ENCODE measurements at regions not wholly inside any gene's neighbourhood (a gene's known extent, or its start where the extent isn't known, plus 50 kb on each side); places are given as distances from the start of the nearest gene placed in this dataset.
"Not testable (repeated sequence)": the region's sequence is repeated elsewhere in the genome, so short reads cannot be mapped to it uniquely, and the experiment has no call there.

- Histone ChIP-seq H3K36me3 (ENCODE audit: control insufficient read depth in 5 of 5, insufficient read depth in 5 of 5, low read length in 5 of 5) (no peaks in the 10 kb centered on the region), H3K27ac (ENCODE audit: low read depth, low read length) (no peak overlapping the region), H3K4me1 (ENCODE audit: control insufficient read depth in 5 of 5, insufficient read depth in 5 of 5, low read length in 5 of 5) (no peaks in the 10 kb centered on the region), H3K27me3 (ENCODE audit: control insufficient read depth in 5 of 5, insufficient read depth in 4 of 5, low read length in 5 of 5) (no peaks in the 10 kb centered on the region), H3K9ac (ENCODE audit: low read length in 5 of 5) (no peak overlapping the region), H3K9me3 (ENCODE audit: control insufficient read depth in 5 of 5, low read length in 5 of 5) (no peaks in the 10 kb centered on the region), H3K4me3 (ENCODE audit: low read depth in 1 of 5, low read length in 5 of 5) (no peak overlapping the region)
Observed at GRCh38 chr13:90713441-90714133, 633.9 kb upstream of the MIR17HG start.

GRCh38 chr13:90715485-90715884, 632.0 kb upstream of the MIR17HG start:
- Histone ChIP-seq H3K36me3 (ENCODE audit: control insufficient read depth in 5 of 5, insufficient read depth in 5 of 5, low read length in 5 of 5) (no peaks in the 10 kb centered on the region), H3K4me1 (ENCODE audit: control insufficient read depth in 5 of 5, insufficient read depth in 5 of 5, low read length in 5 of 5) (no peaks in the 10 kb centered on the region), H3K9me3 (ENCODE audit: control insufficient read depth in 5 of 5, low read length in 5 of 5) (no peaks in the 10 kb centered on the region), H3K9ac (ENCODE audit: low read length in 5 of 5) (no peak overlapping the region), H3K27ac (ENCODE audit: low read depth, low read length) (no peak overlapping the region), H3K4me3 (ENCODE audit: low read depth in 1 of 5, low read length in 5 of 5) (no peak overlapping the region), H3K27me3 (ENCODE audit: control insufficient read depth in 5 of 5, insufficient read depth in 4 of 5, low read length in 5 of 5) (no peaks in the 10 kb centered on the region)

GRCh38 chr13:90717451-90717936, 630.0 kb upstream of the MIR17HG start:
- H3K27me3 ChIP-seq (ENCODE audit: control insufficient read depth in 5 of 5, insufficient read depth in 4 of 5, low read length in 5 of 5), result no peaks in the 10 kb centered on the region
- no peaks in the 10 kb centered on the region for H3K9me3 ChIP-seq (ENCODE audit: control insufficient read depth in 5 of 5, low read length in 5 of 5)
- no peaks in the 10 kb centered on the region for H3K4me1 ChIP-seq (ENCODE audit: control insufficient read depth in 5 of 5, insufficient read depth in 5 of 5, low read length in 5 of 5)
- H3K4me3 ChIP-seq (ENCODE audit: low read depth in 1 of 5, low read length in 5 of 5), result no peak overlapping the region
- no peak overlapping the region for H3K27ac ChIP-seq (ENCODE audit: low read depth, low read length)
- no peak overlapping the region for H3K9ac ChIP-seq (ENCODE audit: low read length in 5 of 5)
- H3K36me3 ChIP-seq (ENCODE audit: control insufficient read depth in 5 of 5, insufficient read depth in 5 of 5, low read length in 5 of 5), result no peaks in the 10 kb centered on the region

- Histone ChIP-seq H3K27ac (ENCODE audit: low read depth, low read length) (no peak overlapping the region), H3K4me3 (ENCODE audit: low read depth in 1 of 5, low read length in 5 of 5) (no peak overlapping the region), H3K27me3 (ENCODE audit: control insufficient read depth in 5 of 5, insufficient read depth in 4 of 5, low read length in 5 of 5) (no peaks in the 10 kb centered on the region), H3K9me3 (ENCODE audit: control insufficient read depth in 5 of 5, low read length in 5 of 5) (no peaks in the 10 kb centered on the region), H3K4me1 (ENCODE audit: control insufficient read depth in 5 of 5, insufficient read depth in 5 of 5, low read length in 5 of 5) (no peaks in the 10 kb centered on the region), H3K36me3 (ENCODE audit: control insufficient read depth in 5 of 5, insufficient read depth in 5 of 5, low read length in 5 of 5) (no peaks in the 10 kb centered on the region), H3K9ac (ENCODE audit: low read length in 5 of 5) (no peak overlapping the region)
Observed at GRCh38 chr13:90719461-90719860, 628.0 kb upstream of the MIR17HG start.

- H3K4me3 ChIP-seq (ENCODE audit: low read depth in 1 of 5, low read length in 5 of 5), result no peak overlapping the region
- H3K9me3 ChIP-seq (ENCODE audit: control insufficient read depth in 5 of 5, low read length in 5 of 5), result no peaks in the 10 kb centered on the region
- H3K9ac ChIP-seq (ENCODE audit: low read length in 5 of 5), result no peak overlapping the region
- no peaks in the 10 kb centered on the region for H3K36me3 ChIP-seq (ENCODE audit: control insufficient read depth in 5 of 5, insufficient read depth in 5 of 5, low read length in 5 of 5)
- no peak overlapping the region for H3K27ac ChIP-seq (ENCODE audit: low read depth, low read length)
- H3K27me3 ChIP-seq (ENCODE audit: control insufficient read depth in 5 of 5, insufficient read depth in 4 of 5, low read length in 5 of 5), result no peaks in the 10 kb centered on the region
- no peaks in the 10 kb centered on the region for H3K4me1 ChIP-seq (ENCODE audit: control insufficient read depth in 5 of 5, insufficient read depth in 5 of 5, low read length in 5 of 5)
Observed at GRCh38 chr13:90721937-90722336, 625.5 kb upstream of the MIR17HG start.

- Histone ChIP-seq H3K36me3 (ENCODE audit: control insufficient read depth in 5 of 5, insufficient read depth in 5 of 5, low read length in 5 of 5) (no peaks in the 10 kb centered on the region), H3K9me3 (ENCODE audit: control insufficient read depth in 5 of 5, low read length in 5 of 5) (no peaks in the 10 kb centered on the region), H3K4me3 (ENCODE audit: low read depth in 1 of 5, low read length in 5 of 5) (no peak overlapping the region), H3K27ac (ENCODE audit: low read depth, low read length) (no peak overlapping the region), H3K9ac (ENCODE audit: low read length in 5 of 5) (no peak overlapping the region), H3K27me3 (ENCODE audit: control insufficient read depth in 5 of 5, insufficient read depth in 4 of 5, low read length in 5 of 5) (no peaks in the 10 kb centered on the region), H3K4me1 (ENCODE audit: control insufficient read depth in 5 of 5, insufficient read depth in 5 of 5, low read length in 5 of 5) (no peaks in the 10 kb centered on the region)
Observed at GRCh38 chr13:90723381-90723780, 624.1 kb upstream of the MIR17HG start.

GRCh38 chr13:90726375-90726774, 621.1 kb upstream of the MIR17HG start:
- no peaks in the 10 kb centered on the region for H3K27me3 ChIP-seq (ENCODE audit: control insufficient read depth in 5 of 5, insufficient read depth in 4 of 5, low read length in 5 of 5)
- no peak overlapping the region for H3K9ac ChIP-seq (ENCODE audit: low read length in 5 of 5)
- no peak overlapping the region for H3K27ac ChIP-seq (ENCODE audit: low read depth, low read length)
- no peak overlapping the region for H3K4me3 ChIP-seq (ENCODE audit: low read depth in 1 of 5, low read length in 5 of 5)
- H3K9me3 ChIP-seq (ENCODE audit: control insufficient read depth in 5 of 5, low read length in 5 of 5), result no peaks in the 10 kb centered on the region
- H3K4me1 ChIP-seq (ENCODE audit: control insufficient read depth in 5 of 5, insufficient read depth in 5 of 5, low read length in 5 of 5), result no peaks in the 10 kb centered on the region
- H3K36me3 ChIP-seq (ENCODE audit: control insufficient read depth in 5 of 5, insufficient read depth in 5 of 5, low read length in 5 of 5), result no peaks in the 10 kb centered on the region

- H3K4me1 ChIP-seq (ENCODE audit: control insufficient read depth in 5 of 5, insufficient read depth in 5 of 5, low read length in 5 of 5), result no peaks in the 10 kb centered on the region
- H3K4me3 ChIP-seq (ENCODE audit: low read depth in 1 of 5, low read length in 5 of 5), result no peak overlapping the region
- H3K9ac ChIP-seq (ENCODE audit: low read length in 5 of 5), result no peak overlapping the region
- H3K9me3 ChIP-seq (ENCODE audit: control insufficient read depth in 5 of 5, low read length in 5 of 5), result peaks cover 0 to 4% (median 0%) of the 10 kb centered on the region in 5 donors
- no peak overlapping the region for H3K27ac ChIP-seq (ENCODE audit: low read depth, low read length)
- no peaks in the 10 kb centered on the region for H3K27me3 ChIP-seq (ENCODE audit: control insufficient read depth in 5 of 5, insufficient read depth in 4 of 5, low read length in 5 of 5)
- no peaks in the 10 kb centered on the region for H3K36me3 ChIP-seq (ENCODE audit: control insufficient read depth in 5 of 5, insufficient read depth in 5 of 5, low read length in 5 of 5)
Observed at GRCh38 chr13:90732049-90732448, 615.4 kb upstream of the MIR17HG start.

- H3K27me3 ChIP-seq (ENCODE audit: control insufficient read depth in 5 of 5, insufficient read depth in 4 of 5, low read length in 5 of 5); H3K27ac ChIP-seq (ENCODE audit: low read depth, low read length); H3K4me3 ChIP-seq (ENCODE audit: low read depth in 1 of 5, low read length in 5 of 5); H3K9ac ChIP-seq (ENCODE audit: low read length in 5 of 5); H3K36me3 ChIP-seq (ENCODE audit: control insufficient read depth in 5 of 5, insufficient read depth in 5 of 5, low read length in 5 of 5); H3K4me1 ChIP-seq (ENCODE audit: control insufficient read depth in 5 of 5, insufficient read depth in 5 of 5, low read length in 5 of 5); H3K9me3 ChIP-seq (ENCODE audit: control insufficient read depth in 5 of 5, low read length in 5 of 5): not testable (repeated sequence)
Observed at GRCh38 chr13:90734497-90734896, 613.0 kb upstream of the MIR17HG start.

GRCh38 chr13:90738881-90739280, 608.6 kb upstream of the MIR17HG start:
- Histone ChIP-seq H3K27me3 (ENCODE audit: control insufficient read depth in 5 of 5, insufficient read depth in 4 of 5, low read length in 5 of 5) (no peaks in the 10 kb centered on the region), H3K4me3 (ENCODE audit: low read depth in 1 of 5, low read length in 5 of 5) (no peak overlapping the region), H3K27ac (ENCODE audit: low read depth, low read length) (no peak overlapping the region), H3K9me3 (ENCODE audit: control insufficient read depth in 5 of 5, low read length in 5 of 5) (peaks cover 0 to 6% (median 0%) of the 10 kb centered on the region in 5 donors), H3K36me3 (ENCODE audit: control insufficient read depth in 5 of 5, insufficient read depth in 5 of 5, low read length in 5 of 5) (no peaks in the 10 kb centered on the region), H3K4me1 (ENCODE audit: control insufficient read depth in 5 of 5, insufficient read depth in 5 of 5, low read length in 5 of 5) (no peaks in the 10 kb centered on the region), H3K9ac (ENCODE audit: low read length in 5 of 5) (no peak overlapping the region)

Data from subcutaneous abdominal adipose tissue (tissue), 5 donors.